HG02981 (cell line): ENCODE measurements at regions not wholly inside any gene's neighbourhood (a gene's known extent, or its start where the extent isn't known, plus 50 kb on each side); places are given as distances from the start of the nearest gene placed in this dataset.

Source experiments
- ATAC-seq: cut with Tn5 transposase; IDR thresholded peaks from one replicate; pipeline ENCODE4 v1.9.1; 2021; ENCODE audit warnings: mild to moderate bottlenecking, moderate library complexity; ENCODE audit not compliant: unreplicated experiment

GRCh38 chr2:208545403-208546042 is 138.9 kb downstream of the PTH2R start:
- no peak for ATAC-seq

DNA sequence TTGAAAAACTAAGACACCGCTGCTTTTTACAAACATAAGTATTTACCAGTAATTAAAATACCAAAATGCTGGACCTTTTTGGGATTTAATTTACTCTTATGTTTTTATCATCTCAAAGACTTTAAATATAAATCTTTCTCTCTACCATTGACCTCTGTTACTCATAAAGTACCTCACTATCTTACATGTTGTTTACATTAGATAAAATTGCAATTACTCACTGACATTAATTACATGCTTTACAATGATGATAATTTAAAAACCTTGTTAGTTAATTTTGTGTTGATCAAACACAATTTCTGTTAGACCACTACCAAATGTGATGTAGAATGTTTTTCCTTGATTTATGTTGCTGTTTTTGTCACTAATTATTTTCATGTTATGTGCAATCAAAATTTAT is 139.5 kb downstream of the PTH2R start:
- ATAC-seq, result no peak

- ATAC-seq, result no peak
These were observed 140.5 kb downstream of the PTH2R start for GRCh38 chr2:208546860-208547650.

DNA sequence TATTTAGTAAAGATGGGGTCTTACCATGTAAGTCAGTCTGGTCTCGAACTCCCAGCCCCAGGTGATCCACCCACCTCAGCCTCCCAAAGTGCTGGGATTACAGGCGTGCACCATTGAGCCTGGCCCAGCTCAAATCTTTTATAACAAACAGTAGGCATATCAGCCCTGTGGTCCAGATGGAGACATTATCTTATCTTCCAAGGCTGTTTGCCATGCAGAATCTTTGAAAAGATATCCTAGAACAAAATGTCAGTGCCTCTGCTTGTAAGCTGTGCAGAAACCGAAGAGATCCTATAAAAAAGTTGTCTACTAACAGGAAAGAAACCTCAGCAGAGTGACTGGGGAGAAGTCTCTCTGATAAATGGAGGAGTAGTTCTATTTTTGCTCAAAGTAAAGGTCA is 142.1 kb downstream of the PTH2R start:
- no peak for ATAC-seq

DNA sequence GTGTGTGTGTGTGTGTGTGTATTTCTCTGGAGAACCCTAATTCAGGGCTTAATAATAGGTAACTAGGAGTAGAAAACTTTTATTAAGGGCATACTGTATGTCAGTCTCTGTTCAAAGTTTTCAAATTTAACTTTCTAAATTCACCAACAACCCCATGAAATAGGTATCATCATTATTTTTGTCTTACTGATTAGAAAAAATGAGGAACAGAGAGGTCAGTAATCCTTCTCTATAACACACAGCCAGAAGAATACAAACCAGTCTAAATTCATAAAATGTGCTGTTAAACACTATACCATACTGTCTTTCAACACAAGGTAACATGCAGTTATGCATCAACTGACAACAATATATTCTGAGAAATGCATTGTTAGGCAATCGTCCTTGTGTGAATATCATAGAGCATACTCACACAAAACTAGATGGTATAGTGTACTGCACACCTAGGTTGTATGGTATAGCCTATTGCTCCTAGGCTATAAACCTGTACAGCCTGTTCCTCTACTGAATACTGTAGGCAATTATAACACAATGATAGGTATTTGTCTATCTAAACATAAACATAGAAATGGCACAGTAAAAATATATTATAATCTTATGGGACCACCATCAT is 143.1 kb downstream of the PTH2R start:
- no peak for ATAC-seq

DNA sequence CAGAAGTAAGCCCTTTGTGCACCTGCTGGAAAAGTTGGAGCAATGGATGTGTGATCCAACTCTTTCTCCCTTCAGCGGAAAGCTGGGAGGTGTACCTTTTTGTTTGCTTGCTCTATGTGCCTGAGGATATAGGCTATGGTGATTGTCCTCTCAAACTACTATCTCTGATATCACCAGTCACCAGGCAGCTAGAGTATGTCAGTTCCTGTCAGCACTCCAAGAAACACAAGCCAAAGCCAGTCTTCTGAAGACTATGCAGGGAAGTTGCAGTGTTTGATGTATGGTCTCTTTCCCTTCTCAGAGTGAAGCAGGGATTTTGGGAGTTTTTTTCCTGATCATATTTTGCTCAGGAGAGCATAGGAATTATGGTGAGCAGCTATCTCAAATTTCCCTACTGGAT is 146.4 kb downstream of the PTH2R start:
- no peak for ATAC-seq

DNA sequence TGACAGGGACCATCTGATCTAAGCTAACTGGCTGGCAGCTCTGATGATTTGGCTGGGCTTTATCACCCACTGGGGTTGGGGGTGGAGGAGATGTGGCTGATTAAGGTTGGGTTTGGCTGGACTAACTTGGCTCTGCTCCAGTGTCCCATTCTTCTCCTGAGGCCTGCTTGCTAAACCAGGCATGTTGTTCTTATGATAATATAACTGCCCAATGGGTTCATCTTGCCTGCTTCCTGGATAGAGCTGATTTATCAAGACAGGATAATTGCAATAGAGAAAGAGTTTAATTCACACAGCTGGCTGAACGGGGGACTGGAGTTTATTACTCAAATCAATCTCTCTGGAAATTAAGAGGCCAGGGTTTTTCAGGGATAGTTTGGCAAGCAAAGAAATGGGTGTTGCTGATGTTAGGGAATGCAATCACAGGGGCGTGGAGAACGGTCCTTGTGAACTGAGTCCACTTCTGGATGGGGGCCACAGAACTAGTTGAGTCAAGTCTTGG is 150.4 kb downstream of the PTH2R start:
- ATAC-seq, result no peak

DNA sequence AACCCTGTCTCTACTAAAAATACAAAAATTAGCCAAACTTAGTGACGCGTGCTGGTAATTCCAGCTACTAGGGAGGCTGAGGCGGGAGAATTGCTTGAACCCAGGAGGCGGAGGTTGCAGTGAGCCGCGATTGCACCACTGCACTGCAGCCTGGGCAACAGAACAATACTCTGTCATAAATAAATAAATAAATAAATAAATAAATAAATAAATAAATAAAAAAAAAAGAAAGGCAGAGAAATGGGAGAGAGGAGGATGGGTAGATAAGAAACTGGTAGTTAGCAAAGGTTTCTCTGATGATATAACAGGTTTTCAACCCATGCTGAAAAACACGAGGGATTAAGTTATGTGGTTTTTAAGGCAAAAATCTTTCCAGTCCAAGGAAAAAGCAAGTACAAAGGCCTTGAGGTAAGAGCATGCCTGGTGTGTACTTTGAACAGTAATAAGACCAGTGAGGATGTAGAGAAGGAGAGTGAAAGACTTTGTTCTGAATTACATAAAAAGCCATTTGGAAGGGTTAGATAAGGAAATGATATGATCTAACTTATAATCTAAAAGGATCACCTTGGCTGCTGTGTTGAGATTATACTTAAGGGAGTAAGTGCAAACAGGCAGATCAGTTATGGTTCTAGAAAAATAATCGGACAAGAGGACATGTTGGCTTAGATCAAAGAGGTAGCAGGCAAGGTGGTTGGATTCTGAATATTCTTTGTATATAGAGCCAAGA is 159.3 kb downstream of the PTH2R start:
- ATAC-seq, result no peak

DNA sequence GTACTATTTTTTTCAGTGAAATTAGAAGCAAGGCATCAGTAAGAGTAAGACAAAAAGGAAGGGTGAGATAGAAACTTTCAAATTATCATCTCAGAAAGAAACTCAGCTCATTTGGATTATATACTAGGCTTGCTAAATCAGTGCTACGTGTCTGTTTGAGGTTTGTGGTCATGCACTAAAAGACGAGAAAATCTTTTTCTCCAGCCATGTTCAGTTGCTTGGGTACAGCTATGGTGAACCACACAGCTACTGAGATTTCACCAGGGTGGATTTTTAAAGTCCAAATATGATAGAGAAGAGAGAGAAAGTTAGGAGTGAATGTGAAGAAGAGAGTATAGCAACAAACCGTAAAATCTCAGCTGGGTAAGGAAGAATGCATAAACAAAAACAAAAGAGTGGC is 161.6 kb downstream of the PTH2R start:
- no peak for ATAC-seq

GRCh38 chr2:208570066-208570465 is 163.5 kb downstream of the PTH2R start:
- no peak for ATAC-seq

- no peak for ATAC-seq
These were observed 164.5 kb downstream of the PTH2R start for GRCh38 chr2:208570851-208571763.

DNA sequence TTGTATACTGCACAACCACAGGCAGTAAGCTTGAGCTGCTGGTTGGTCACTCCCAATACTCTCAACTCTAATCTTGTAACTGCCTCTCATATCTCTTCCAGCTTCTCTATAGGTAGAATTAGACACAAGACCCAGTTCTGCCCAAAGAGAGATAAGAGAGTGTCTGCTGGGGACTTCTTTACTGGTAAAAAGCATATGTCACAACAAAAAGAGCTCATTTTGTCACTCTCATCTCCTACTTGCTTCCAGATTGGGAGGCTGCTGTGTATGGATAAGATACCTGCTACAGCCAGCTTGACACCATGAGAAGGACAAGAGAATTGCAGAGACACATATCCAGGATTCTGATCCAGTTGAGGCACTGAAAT is 165.2 kb downstream of the PTH2R start:
- no peak for ATAC-seq

- no peak for ATAC-seq
These were observed 167.0 kb downstream of the PTH2R start for GRCh38 chr2:208573569-208573968.

DNA sequence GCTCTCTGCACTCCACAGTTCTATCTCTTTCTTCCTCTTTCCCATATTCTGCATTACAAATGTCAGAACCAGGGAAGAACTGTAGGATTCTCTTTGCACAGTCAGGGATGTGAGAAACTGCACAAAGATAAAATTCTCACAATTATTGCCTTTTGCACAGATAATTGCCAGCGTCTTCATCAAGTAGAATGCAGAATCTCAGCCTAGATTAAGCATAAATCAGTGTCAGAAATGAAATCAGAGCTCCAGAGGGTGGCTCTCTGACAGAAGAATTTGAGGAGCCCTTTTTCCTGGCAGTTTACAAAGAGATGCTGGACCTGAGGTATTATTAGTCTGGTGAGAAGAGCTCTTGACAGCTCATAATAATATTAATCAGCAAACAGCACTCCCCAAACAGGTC is 173.1 kb downstream of the PTH2R start:
- no peak for ATAC-seq

DNA sequence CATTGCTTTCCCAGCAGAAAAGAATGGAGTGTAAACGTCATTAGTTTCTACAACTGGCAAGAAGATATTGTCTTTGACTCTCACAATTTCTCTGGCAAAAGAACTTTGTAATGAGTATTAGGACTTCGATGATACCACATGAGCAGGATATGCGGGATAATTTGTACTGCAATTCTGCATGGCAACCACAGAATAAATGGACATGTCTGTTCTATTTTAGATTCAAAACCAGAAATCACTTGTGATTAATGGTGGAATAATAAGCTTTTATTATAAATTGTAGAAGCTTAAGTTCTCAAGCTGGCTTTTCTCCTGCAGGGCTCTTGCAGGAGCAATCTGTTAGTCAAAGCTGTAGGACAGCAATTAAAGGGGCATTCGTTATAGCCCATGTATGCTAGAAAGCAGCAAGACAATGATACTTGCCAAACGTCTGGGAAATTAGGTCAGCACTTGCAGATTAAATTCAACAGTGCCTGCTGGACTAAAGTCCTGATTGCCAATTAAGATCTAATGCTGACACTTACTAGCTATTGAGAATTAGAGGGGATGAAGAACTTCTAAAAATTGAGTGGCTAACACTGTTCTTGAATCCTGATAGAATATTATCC is 177.9 kb downstream of the PTH2R start:
- no peak for ATAC-seq

DNA sequence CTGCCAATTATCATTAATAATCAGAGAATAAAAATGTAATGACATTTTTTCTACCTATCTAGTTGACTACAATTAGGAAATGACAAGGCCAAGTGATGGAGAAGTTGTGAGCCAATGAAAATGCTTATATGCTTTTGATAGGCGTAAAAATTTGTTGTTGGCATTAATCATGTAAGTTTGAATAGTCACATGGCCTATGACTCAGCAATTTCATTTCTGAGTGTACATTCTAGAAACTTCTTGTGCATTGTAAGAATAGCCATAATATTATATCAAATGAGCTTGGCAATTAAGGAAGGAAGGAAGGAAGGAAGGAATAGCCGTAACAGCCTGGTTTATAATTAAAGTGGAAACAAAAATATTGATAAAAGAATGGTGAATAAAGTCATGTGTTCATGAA is 179.9 kb downstream of the PTH2R start:
- no peak for ATAC-seq

DNA sequence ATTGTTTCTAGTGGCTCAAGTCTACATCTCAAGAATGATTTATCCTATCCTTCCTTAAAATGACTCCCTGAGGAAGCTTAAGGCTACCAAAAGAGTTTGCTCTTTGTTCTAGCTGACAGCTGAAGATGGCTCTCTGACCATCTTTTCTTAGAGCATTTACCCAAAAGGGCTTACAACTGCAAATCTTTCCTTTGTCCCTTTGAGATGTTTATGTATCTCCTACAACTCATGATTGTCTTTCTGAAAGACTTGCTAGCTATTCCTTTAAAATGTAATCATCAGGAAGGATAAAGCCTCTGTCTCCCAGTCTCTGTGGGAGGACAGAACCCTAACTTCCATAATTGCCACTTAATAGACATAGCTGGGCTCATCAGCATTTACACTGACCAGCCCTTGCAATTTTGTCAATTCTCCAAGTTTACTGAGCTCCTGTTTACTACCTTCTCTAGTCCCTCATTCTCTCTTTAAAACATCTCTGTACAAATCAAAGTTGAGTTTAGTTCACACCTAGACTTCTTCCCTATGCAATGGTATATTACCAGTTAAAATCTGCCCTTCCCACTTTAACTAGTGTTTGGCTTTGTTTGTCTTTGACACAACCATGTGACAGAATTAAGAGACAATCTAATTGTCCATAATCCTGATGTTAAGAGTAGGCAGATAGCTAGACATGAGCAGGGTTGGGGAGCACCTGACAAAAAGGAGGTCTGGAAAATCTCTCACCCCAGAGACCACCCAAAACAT is 188.2 kb downstream of the PTH2R start:
- no peak for ATAC-seq

DNA sequence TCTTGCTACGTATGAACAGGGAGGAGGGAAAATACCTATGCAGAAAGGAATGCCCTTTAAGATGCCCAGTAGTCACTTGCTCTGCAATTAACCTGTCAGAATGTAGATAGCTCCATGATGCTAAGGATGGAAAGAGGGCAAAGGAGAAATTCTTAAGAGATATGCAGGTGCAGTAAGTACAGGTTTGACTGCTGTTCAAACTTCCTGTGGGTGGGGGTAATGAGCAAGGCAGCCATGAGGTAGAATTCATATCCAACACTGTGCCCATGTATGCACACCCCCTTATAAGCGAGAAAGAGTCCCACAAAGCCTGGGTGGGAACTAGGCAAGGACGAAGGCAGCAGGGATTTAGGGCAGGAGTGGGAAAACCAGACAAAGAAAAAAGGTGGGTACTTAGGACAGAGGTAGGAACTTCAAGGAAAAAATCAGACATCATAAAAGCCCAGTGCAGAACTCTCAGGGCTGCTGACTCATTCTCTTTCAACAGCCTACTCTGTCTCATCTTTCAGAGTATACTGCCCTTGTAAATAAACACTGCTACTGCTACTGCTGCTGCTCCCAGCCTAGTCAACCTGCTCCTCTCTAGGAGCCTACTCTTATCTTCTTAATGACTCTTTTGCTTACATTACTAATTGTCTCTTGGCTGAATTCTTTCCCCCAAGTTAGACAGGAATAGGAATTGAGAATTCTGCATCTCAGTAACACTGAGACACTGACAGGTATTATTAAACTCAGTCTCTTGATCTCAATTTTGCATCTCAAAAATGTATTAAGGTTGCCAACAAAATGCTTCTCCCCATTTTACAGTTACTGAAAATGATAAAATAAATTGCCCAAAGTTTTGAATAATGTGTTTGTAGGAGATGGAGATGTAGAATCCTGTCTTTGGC is 189.0 kb downstream of the PTH2R start:
- no peak for ATAC-seq
